HL-60 (cell line): ENCODE measurements at regions not wholly inside any gene's neighbourhood (a gene's known extent, or its start where the extent isn't known, plus 50 kb on each side); places are given as distances from the start of the nearest gene placed in this dataset.

ENCODE experiments used
- DNase-seq, 2 experiments: peaks; one replicate each; pipeline ENCODE4 v3.0.0-alpha.2; 2010 to 2020; ENCODE audit warnings: low read depth in 1 of 2, low spot score in 1 of 2
- H3K27ac ChIP-seq: fragments of 250-450 bp; sonication (Bioruptor Pico); replicated peaks from 2 replicates; pipeline ENCODE4 v1.5.1; 2020; ENCODE audit warnings: mild to moderate bottlenecking, moderate library complexity
- H3K27me3 ChIP-seq: fragments of 250-450 bp; sonication (Bioruptor Pico); 2 replicates; pipeline ENCODE4 v1.5.1; 2021; ENCODE audit warnings: mild to moderate bottlenecking, moderate library complexity; ENCODE audit not compliant: insufficient read depth, poor library complexity, severe bottlenecking
- H3K4me3 ChIP-seq: replicated peaks from 2 replicates; pipeline ENCODE4 v1.5.1; 2011; ENCODE audit warnings: mild to moderate bottlenecking, control low read depth, low read length; ENCODE audit not compliant: insufficient read depth
- CTCF ChIP-seq: IDR thresholded peaks from one replicate; pipeline ENCODE4 v1.5.1; 2011; ENCODE audit warnings: low read length, control low read depth, inconsistent platforms; ENCODE audit not compliant: insufficient read depth
- GABPA ChIP-seq: IDR thresholded peaks from 2 replicates; pipeline ENCODE4 v1.6.1; 2012; ENCODE audit warnings: low read depth
- POLR2AphosphoS5 ChIP-seq: IDR thresholded peaks from 2 replicates; pipeline ENCODE4 v1.6.1; 2012; ENCODE audit warnings: low read depth
- REST ChIP-seq: IDR thresholded peaks from 2 replicates; pipeline ENCODE4 v1.6.1; 2012; ENCODE audit warnings: low read depth; ENCODE audit not compliant: insufficient replicate concordance
- SPI1 ChIP-seq: IDR thresholded peaks from 2 replicates; pipeline ENCODE4 v1.6.1; 2012; ENCODE audit warnings: low read depth, mild to moderate bottlenecking, borderline replicate concordance

GRCh38 chr1:216903382-216903740 is 180.1 kb upstream of the ESRRG start:
- TF ChIP-seq POLR2AphosphoS5 = no peak
- TF ChIP-seq GABPA = no peak
- no peak for TF ChIP-seq SPI1
- TF ChIP-seq CTCF = no peak
- TF ChIP-seq REST = no peak
- DNase-seq = no peak
- Histone ChIP-seq H3K27ac (no peak overlapping the region), H3K27me3 (no peaks in the 10 kb centered on the region), H3K4me3 (no peak overlapping the region)

- no peaks in the 10 kb centered on the region for H3K27me3 ChIP-seq
- no peak for TF ChIP-seq CTCF
Observed at GRCh38 chr1:216902669-216903381, 179.6 kb upstream of the ESRRG start.

GRCh38 chr1:216900116-216900620 is 176.9 kb upstream of the ESRRG start:
- H3K4me3 ChIP-seq = no peak overlapping the region
- DNase-seq = no peak
- H3K27ac ChIP-seq = no peak overlapping the region
- TF ChIP-seq POLR2AphosphoS5 (no peak), REST (no peak)
- no peaks in the 10 kb centered on the region for H3K27me3 ChIP-seq

More at GRCh38 chr1:216902669-216903381, 179.6 kb upstream of the ESRRG start:
- no peak overlapping the region for H3K4me3 ChIP-seq
- DNase-seq = no peak
- no peak overlapping the region for H3K27ac ChIP-seq

GRCh38 chr1:216898801-216899200 is 175.6 kb upstream of the ESRRG start:
- DNase-seq = no peak
- TF ChIP-seq POLR2AphosphoS5 = no peak
- TF ChIP-seq GABPA = no peak
- no peak for TF ChIP-seq SPI1
- TF ChIP-seq CTCF = no peak
- TF ChIP-seq REST = no peak
- peaks cover 2% of the 10 kb centered on the region for H3K27me3 ChIP-seq
- no peak overlapping the region for H3K27ac ChIP-seq
- H3K4me3 ChIP-seq = no peak overlapping the region
